ENCODE measurements at regions not wholly inside any gene's neighbourhood (a gene's known extent, or its start where the extent isn't known, plus 50 kb on each side); places are given as distances from the start of the nearest gene placed in this dataset.

GRCh38 chrX:141402897-141403610 is 160.7 kb upstream of the SPANXC start:
- TF ChIP-seq CEBPB (IDR thresholded peaks at IDR 0.05) (no peak), REST (IDR thresholded peaks at IDR 0.05; ENCODE audit: low read depth) (no peak), EP300 (IDR thresholded peaks at IDR 0.05; ENCODE audit: borderline replicate concordance) (no peak), ZBTB7A (IDR thresholded peaks at IDR 0.05; ENCODE audit: low read depth) (no peak), TAF1 (IDR thresholded peaks at IDR 0.05; ENCODE audit: low read depth) (no peak), CREB1 (IDR thresholded peaks at IDR 0.05; ENCODE audit: low read depth) (no peak), YY1 (IDR thresholded peaks at IDR 0.05; ENCODE audit: low read depth) (no peak), MAX (IDR thresholded peaks at IDR 0.05) (no peak), TEAD4 (IDR thresholded peaks at IDR 0.05) (no peak), NFIC (IDR thresholded peaks at IDR 0.05) (no peak), EGR1 (IDR thresholded peaks at IDR 0.05) (no peak), USF1 (IDR thresholded peaks at IDR 0.05) (no peak), FOXM1 (IDR thresholded peaks at IDR 0.05; ENCODE audit: borderline replicate concordance, low read depth) (no peak), RAD21 (IDR thresholded peaks at IDR 0.05; ENCODE audit: low read depth) (no peak), TCF12 (IDR thresholded peaks at IDR 0.05; ENCODE audit: low read depth) (no peak)

- no peak for TF ChIP-seq YY1 (IDR thresholded peaks at IDR 0.05; ENCODE audit: low read depth)
- no peak for TF ChIP-seq RAD21 (IDR thresholded peaks at IDR 0.05; ENCODE audit: low read depth)
- TF ChIP-seq NFIC (IDR thresholded peaks at IDR 0.05), result no peak
- no peak for TF ChIP-seq CEBPB (IDR thresholded peaks at IDR 0.05)
- TF ChIP-seq EP300 (IDR thresholded peaks at IDR 0.05; ENCODE audit: borderline replicate concordance), result no peak
- no peak for TF ChIP-seq EGR1 (IDR thresholded peaks at IDR 0.05)
- no peak for TF ChIP-seq FOXM1 (IDR thresholded peaks at IDR 0.05; ENCODE audit: borderline replicate concordance, low read depth)
- TF ChIP-seq TAF1 (IDR thresholded peaks at IDR 0.05; ENCODE audit: low read depth), result no peak
- no peak for TF ChIP-seq REST (IDR thresholded peaks at IDR 0.05; ENCODE audit: low read depth)
- TF ChIP-seq MAX (IDR thresholded peaks at IDR 0.05), result no peak
- no peak for TF ChIP-seq TCF12 (IDR thresholded peaks at IDR 0.05; ENCODE audit: low read depth)
These were observed 154.2 kb upstream of the SPANXC start for GRCh38 chrX:141396536-141396935.

GRCh38 chrX:141375011-141375760 is 132.9 kb upstream of the SPANXC start:
- TF ChIP-seq CEBPB (IDR thresholded peaks at IDR 0.05) (no peak), YY1 (IDR thresholded peaks at IDR 0.05; ENCODE audit: low read depth) (no peak), CREB1 (IDR thresholded peaks at IDR 0.05; ENCODE audit: low read depth) (no peak), TAF1 (IDR thresholded peaks at IDR 0.05; ENCODE audit: low read depth) (no peak), TCF12 (IDR thresholded peaks at IDR 0.05; ENCODE audit: low read depth) (no peak), MAX (IDR thresholded peaks at IDR 0.05) (no peak), FOXM1 (IDR thresholded peaks at IDR 0.05; ENCODE audit: borderline replicate concordance, low read depth) (no peak), NFIC (IDR thresholded peaks at IDR 0.05) (no peak), USF1 (IDR thresholded peaks at IDR 0.05) (no peak), RAD21 (IDR thresholded peaks at IDR 0.05; ENCODE audit: low read depth) (no peak), TEAD4 (IDR thresholded peaks at IDR 0.05) (no peak), ZBTB7A (IDR thresholded peaks at IDR 0.05; ENCODE audit: low read depth) (no peak), EGR1 (IDR thresholded peaks at IDR 0.05) (no peak), REST (IDR thresholded peaks at IDR 0.05; ENCODE audit: low read depth) (no peak), EP300 (IDR thresholded peaks at IDR 0.05; ENCODE audit: borderline replicate concordance) (no peak)
